ENCODE measurements at regions not wholly inside any gene's neighbourhood (a gene's known extent, or its start where the extent isn't known, plus 50 kb on each side); places are given as distances from the start of the nearest gene placed in this dataset.

GRCh38 chr21:19290328-19290727 lies 886.7 kb upstream of the TMPRSS15 start:
- FAIRE-seq: no peak
- ChIA-PET POLR2A (no interaction called here), CTCF (no interaction called here)
- Histone ChIP-seq H3K36me3 (ENCODE audit: control insufficient read depth in 2 of 2, extremely low read depth in 1 of 2, insufficient read depth in 2 of 2, low read length in 2 of 2) (no peaks in the 10 kb centered on the region), H3K9me1 (replicated peaks; ENCODE audit: control insufficient read depth, extremely low read depth, insufficient read depth, low read length) (no peaks in the 10 kb centered on the region), H3K9me3 (replicated peaks; ENCODE audit: control insufficient read depth, insufficient read depth, low read length) (no peaks in the 10 kb centered on the region), H3K27me3 (ENCODE audit: control insufficient read depth in 2 of 2, insufficient read depth in 2 of 2, low read length in 2 of 2) (no peaks in the 10 kb centered on the region), H4K20me1 (replicated peaks; ENCODE audit: control insufficient read depth, extremely low read depth, insufficient read depth, low read length) (no peaks in the 10 kb centered on the region), H3K9ac (replicated peaks; ENCODE audit: extremely low read depth, insufficient read depth, low read length) (no peak overlapping the region), H3K4me1 (ENCODE audit: control insufficient read depth, extremely low read depth, insufficient read depth, low read length) (no peaks in the 10 kb centered on the region), H3K79me2 (ENCODE audit: control insufficient read depth, insufficient read depth, low read length) (no peaks in the 10 kb centered on the region), H3K4me2 (ENCODE audit: insufficient read depth, low read length) (no peak overlapping the region), H3K27ac (ENCODE audit: insufficient read depth, low read depth, low read length) (no peak overlapping the region), H2AFZ (ENCODE audit: low read depth, low read length) (no peak overlapping the region), H3K4me3 (replicated peaks in 1 of 3; ENCODE audit: insufficient read depth in 1 of 3, low read depth in 1 of 3, low read length in 3 of 3) (no peak overlapping the region)
- dilution Hi-C loops (cut with MboI; ENCODE audit: extremely low pct_ligation_motif_present, low sequenced_read_pairs) (no loop called here), intact Hi-C loops (cut with micrococcal nuclease) (no loop called here)
- TF ChIP-seq GATA2 (IDR thresholded peaks at IDR 0.05; ENCODE audit: insufficient read depth, insufficient read length, low read depth, low read length) (no peak), POLR2AphosphoS5 (IDR thresholded peaks at IDR 0.05; ENCODE audit: insufficient read depth, low read depth, low read length) (no peak), EZH2 (IDR thresholded peaks at IDR 0.05; ENCODE audit: borderline replicate concordance, low read depth, low read length, severe bottlenecking) (no peak), MYC (IDR thresholded peaks at IDR 0.05; ENCODE audit: low read depth, low read length) (no peak)
- DNase-seq (ENCODE audit: low read depth, low spot score): no peak
- BruUV-seq (replicated peaks): no TSS peak

- Histone ChIP-seq H3K4me2 (ENCODE audit: insufficient read depth, low read length) (no peak overlapping the region), H3K4me1 (ENCODE audit: control insufficient read depth, extremely low read depth, insufficient read depth, low read length) (no peaks in the 10 kb centered on the region), H3K27ac (ENCODE audit: insufficient read depth, low read depth, low read length) (no peak overlapping the region), H3K9me3 (replicated peaks; ENCODE audit: control insufficient read depth, insufficient read depth, low read length) (no peaks in the 10 kb centered on the region), H2AFZ (ENCODE audit: low read depth, low read length) (no peak overlapping the region), H3K9ac (replicated peaks; ENCODE audit: extremely low read depth, insufficient read depth, low read length) (no peak overlapping the region), H3K79me2 (ENCODE audit: control insufficient read depth, insufficient read depth, low read length) (no peaks in the 10 kb centered on the region), H3K4me3 (replicated peaks in 1 of 3; ENCODE audit: insufficient read depth in 1 of 3, low read depth in 1 of 3, low read length in 3 of 3) (no peak overlapping the region), H3K27me3 (ENCODE audit: control insufficient read depth in 2 of 2, insufficient read depth in 2 of 2, low read length in 2 of 2) (no peaks in the 10 kb centered on the region), H4K20me1 (replicated peaks; ENCODE audit: control insufficient read depth, extremely low read depth, insufficient read depth, low read length) (no peaks in the 10 kb centered on the region), H3K36me3 (ENCODE audit: control insufficient read depth in 2 of 2, extremely low read depth in 1 of 2, insufficient read depth in 2 of 2, low read length in 2 of 2) (no peaks in the 10 kb centered on the region), H3K9me1 (replicated peaks; ENCODE audit: control insufficient read depth, extremely low read depth, insufficient read depth, low read length) (no peaks in the 10 kb centered on the region)
- intact Hi-C loops (cut with micrococcal nuclease) (no loop called here), dilution Hi-C loops (cut with MboI; ENCODE audit: extremely low pct_ligation_motif_present, low sequenced_read_pairs) (no loop called here)
- POLR2A ChIA-PET: no interaction called here
- FAIRE-seq: no peak
- no TSS peak for BruUV-seq (replicated peaks)
- CTCF ChIA-PET: no interaction called here
- TF ChIP-seq MYC (IDR thresholded peaks at IDR 0.05; ENCODE audit: low read depth, low read length): no peak
- no peak for TF ChIP-seq POLR2AphosphoS5 (IDR thresholded peaks at IDR 0.05; ENCODE audit: insufficient read depth, low read depth, low read length)
- no peak for TF ChIP-seq JUN (IDR thresholded peaks at IDR 0.05; ENCODE audit: borderline replicate concordance, insufficient read depth, insufficient read length, low read depth)
- TF ChIP-seq, protein P1, sequence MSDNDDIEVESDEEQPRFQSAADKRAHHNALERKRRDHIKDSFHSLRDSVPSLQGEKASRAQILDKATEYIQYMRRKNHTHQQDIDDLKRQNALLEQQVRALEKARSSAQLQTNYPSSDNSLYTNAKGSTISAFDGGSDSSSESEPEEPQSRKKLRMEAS (IDR thresholded peaks at IDR 0.05; ENCODE audit: insufficient read depth, insufficient read length): no peak
- TF ChIP-seq GATA2 (IDR thresholded peaks at IDR 0.05; ENCODE audit: insufficient read depth, insufficient read length, low read depth, low read length): no peak
- no peak for TF ChIP-seq CTCF (IDR thresholded peaks at IDR 0.05; ENCODE audit: extremely low read depth in 1 of 2, insufficient read depth in 1 of 2, low read depth in 1 of 2, low read length in 2 of 2)
- TF ChIP-seq EZH2 (IDR thresholded peaks at IDR 0.05; ENCODE audit: borderline replicate concordance, low read depth, low read length, severe bottlenecking): no peak
- TF ChIP-seq FOS (IDR thresholded peaks at IDR 0.05; ENCODE audit: borderline replicate concordance, insufficient read depth, low read length): no peak
- no peak for DNase-seq (ENCODE audit: low read depth, low spot score)
Observed at GRCh38 chr21:19320291-19320690, 916.7 kb upstream of the TMPRSS15 start.

All from endothelial cell of umbilical vein (primary cell).